ENCODE measurements at regions not wholly inside any gene's neighbourhood (a gene's known extent, or its start where the extent isn't known, plus 50 kb on each side); places are given as distances from the start of the nearest gene placed in this dataset.

DNA sequence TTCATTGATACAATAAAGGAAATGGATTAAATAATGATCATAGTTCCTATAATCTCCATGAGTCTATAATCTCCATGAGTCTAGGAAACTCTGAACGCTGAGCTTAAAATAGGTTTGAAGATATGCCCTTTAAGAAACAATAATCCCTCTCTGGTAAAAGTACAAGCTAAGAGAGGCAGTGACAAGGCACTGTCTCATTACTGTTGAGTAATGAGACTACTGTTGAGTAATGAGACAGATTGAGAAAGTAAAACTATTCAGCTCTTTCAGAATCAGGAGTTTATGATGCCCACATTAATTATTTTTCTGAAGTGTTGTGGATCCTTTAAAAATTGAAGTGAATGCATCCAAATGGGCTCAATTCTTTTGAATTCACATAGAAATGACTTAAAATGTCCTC is 235.5 kb upstream of the THRB start:
- no peaks in the 10 kb centered on the region for H3K79me2 ChIP-seq (ENCODE audit: low read length)
- DNase-seq: no peak
- no peak overlapping the region for H3K4me3 ChIP-seq (ENCODE audit: low read length)
- TF ChIP-seq EZH2 (optimal IDR thresholded peaks at IDR 0.05; ENCODE audit: low read depth, low read length) (no peak), CTCF (IDR thresholded peaks at IDR 0.05; ENCODE audit: low read length) (no peak), EZH2phosphoT487 (IDR thresholded peaks at IDR 0.05; ENCODE audit: low read length) (no peak)
- H4K20me1 ChIP-seq (ENCODE audit: insufficient read depth, low read length): no peaks in the 10 kb centered on the region
- no peaks in the 10 kb centered on the region for H3K4me1 ChIP-seq (ENCODE audit: low read length)
- H3K9me2 ChIP-seq (replicated peaks; ENCODE audit: insufficient read depth, low read length): no peaks in the 10 kb centered on the region
- H3K36me3 ChIP-seq (replicated peaks; ENCODE audit: insufficient read depth, low read length): no peaks in the 10 kb centered on the region
- H3F3A ChIP-seq (ENCODE audit: insufficient read depth, low read length): no peaks in the 10 kb centered on the region
- H3K9me3 ChIP-seq (replicated peaks; ENCODE audit: insufficient read depth, low read length): no peaks in the 10 kb centered on the region
- no peaks in the 10 kb centered on the region for H3K27me3 ChIP-seq (replicated peaks; ENCODE audit: insufficient read depth, low read length)
- H3K27ac ChIP-seq (ENCODE audit: low read length): no peak overlapping the region
- H3K4me2 ChIP-seq (ENCODE audit: low read depth, low read length): no peak overlapping the region
- H3K9ac ChIP-seq (ENCODE audit: low read length): no peak overlapping the region
- H2AFZ ChIP-seq (ENCODE audit: low read length): no peak overlapping the region

GRCh38 chr3:24734019-24734418 is 239.4 kb upstream of the THRB start:
- H3F3A ChIP-seq (ENCODE audit: insufficient read depth, low read length): no peaks in the 10 kb centered on the region
- no peaks in the 10 kb centered on the region for H3K9me3 ChIP-seq (replicated peaks; ENCODE audit: insufficient read depth, low read length)
- H3K4me2 ChIP-seq (ENCODE audit: low read depth, low read length): no peak overlapping the region
- no peaks in the 10 kb centered on the region for H3K27me3 ChIP-seq (replicated peaks; ENCODE audit: insufficient read depth, low read length)
- no peak overlapping the region for H3K27ac ChIP-seq (ENCODE audit: low read length)
- no peaks in the 10 kb centered on the region for H3K9me2 ChIP-seq (replicated peaks; ENCODE audit: insufficient read depth, low read length)
- no peaks in the 10 kb centered on the region for H4K20me1 ChIP-seq (ENCODE audit: insufficient read depth, low read length)
- DNase-seq: no peak
- no peaks in the 10 kb centered on the region for H3K36me3 ChIP-seq (replicated peaks; ENCODE audit: insufficient read depth, low read length)
- no peak overlapping the region for H3K4me3 ChIP-seq (ENCODE audit: low read length)
- H3K79me2 ChIP-seq (ENCODE audit: low read length): no peaks in the 10 kb centered on the region
- TF ChIP-seq EZH2phosphoT487 (IDR thresholded peaks at IDR 0.05; ENCODE audit: low read length): no peak
- TF ChIP-seq CTCF (IDR thresholded peaks at IDR 0.05; ENCODE audit: low read length): no peak
- TF ChIP-seq EZH2 (optimal IDR thresholded peaks at IDR 0.05; ENCODE audit: low read depth, low read length): no peak
- no peak overlapping the region for H2AFZ ChIP-seq (ENCODE audit: low read length)
- no peak overlapping the region for H3K9ac ChIP-seq (ENCODE audit: low read length)
- H3K4me1 ChIP-seq (ENCODE audit: low read length): no peaks in the 10 kb centered on the region

- no peaks in the 10 kb centered on the region for H3K79me2 ChIP-seq (ENCODE audit: low read length)
- no peaks in the 10 kb centered on the region for H3K27me3 ChIP-seq (replicated peaks; ENCODE audit: insufficient read depth, low read length)
- H3K9me3 ChIP-seq (replicated peaks; ENCODE audit: insufficient read depth, low read length): no peaks in the 10 kb centered on the region; the same call in 1 of the 2 replicates
- H3F3A ChIP-seq (ENCODE audit: insufficient read depth, low read length): no peaks in the 10 kb centered on the region
- H3K4me2 ChIP-seq (ENCODE audit: low read depth, low read length): no peak overlapping the region
- no peak overlapping the region for H2AFZ ChIP-seq (ENCODE audit: low read length)
- DNase-seq: no peak
- no peaks in the 10 kb centered on the region for H3K4me1 ChIP-seq (ENCODE audit: low read length)
- H3K27ac ChIP-seq (ENCODE audit: low read length): no peak overlapping the region
- H4K20me1 ChIP-seq (ENCODE audit: insufficient read depth, low read length): no peaks in the 10 kb centered on the region
- no peaks in the 10 kb centered on the region for H3K9me2 ChIP-seq (replicated peaks; ENCODE audit: insufficient read depth, low read length)
- H3K36me3 ChIP-seq (replicated peaks; ENCODE audit: insufficient read depth, low read length): no peaks in the 10 kb centered on the region
- no peak for TF ChIP-seq EZH2 (optimal IDR thresholded peaks at IDR 0.05; ENCODE audit: low read depth, low read length)
- TF ChIP-seq EZH2phosphoT487 (IDR thresholded peaks at IDR 0.05; ENCODE audit: low read length): no peak
- no peak for TF ChIP-seq CTCF (IDR thresholded peaks at IDR 0.05; ENCODE audit: low read length)
- H3K9ac ChIP-seq (ENCODE audit: low read length): no peak overlapping the region
- H3K4me3 ChIP-seq (ENCODE audit: low read length): no peak overlapping the region
Measured at GRCh38 chr3:24736701-24737100, 242.1 kb upstream of the THRB start.
